Parathyroid adenoma (tissue), 2 donors: ENCODE measurements at regions not wholly inside any gene's neighbourhood (a gene's known extent, or its start where the extent isn't known, plus 50 kb on each side); places are given as distances from the start of the nearest gene placed in this dataset.
A peak's percentile ranks its signal among the peaks of the same experiment; 100 is the strongest.

ENCODE experiments used
- H2AFZ ChIP-seq: fragments of 300-600 bp; sonication (generic); one replicate; pipeline ENCODE4 v1.7.0; 2017; ENCODE audit warnings: antibody characterized with exemption, mild to moderate bottlenecking
- H3K27ac ChIP-seq: fragments of 300-600 bp; sonication (generic); one replicate; pipeline ENCODE4 v1.7.0; 2017
- H3K27me3 ChIP-seq: fragments of 300-600 bp; sonication (generic); one replicate; pipeline ENCODE4 v1.7.0; 2017; ENCODE audit warnings: low read length; ENCODE audit not compliant: control insufficient read depth, insufficient read depth
- H3K36me3 ChIP-seq: fragments of 300-600 bp; sonication (generic); one replicate; pipeline ENCODE4 v1.7.0; 2017; ENCODE audit warnings: low read length; ENCODE audit not compliant: control insufficient read depth, insufficient read depth
- H3K4me1 ChIP-seq: fragments of 300-600 bp; sonication (generic); one replicate; pipeline ENCODE4 v1.7.0; 2017; ENCODE audit warnings: control low read depth
- H3K4me2 ChIP-seq: fragments of 300-600 bp; sonication (generic); one replicate; pipeline ENCODE4 v1.7.0; 2017; ENCODE audit warnings: low read length
- H3K4me3 ChIP-seq: fragments of 300-600 bp; sonication (generic); one replicate; pipeline ENCODE4 v1.7.0; 2017; ENCODE audit warnings: low read depth, low read length
- H3K79me2 ChIP-seq: fragments of 300-600 bp; sonication (generic); one replicate; pipeline ENCODE4 v1.7.0; 2017; ENCODE audit warnings: control low read depth
- H3K9ac ChIP-seq: fragments of 300-600 bp; sonication (generic); one replicate; pipeline ENCODE4 v1.7.0; 2017; ENCODE audit warnings: mild to moderate bottlenecking
- H3K9me3 ChIP-seq: fragments of 300-600 bp; sonication (generic); one replicate; pipeline ENCODE4 v1.7.0; 2017; ENCODE audit warnings: low read length; ENCODE audit not compliant: control insufficient read depth
- TF ChIP-seq, protein P1 (sequence below): fragments of 300-600 bp; sonication (generic); IDR thresholded peaks from one replicate; pipeline ENCODE4 v1.7.0; 2017; ENCODE audit warnings: antibody characterized with exemption, mild to moderate bottlenecking
- donor health status: primary hyperparathyroidism.

DNA sequence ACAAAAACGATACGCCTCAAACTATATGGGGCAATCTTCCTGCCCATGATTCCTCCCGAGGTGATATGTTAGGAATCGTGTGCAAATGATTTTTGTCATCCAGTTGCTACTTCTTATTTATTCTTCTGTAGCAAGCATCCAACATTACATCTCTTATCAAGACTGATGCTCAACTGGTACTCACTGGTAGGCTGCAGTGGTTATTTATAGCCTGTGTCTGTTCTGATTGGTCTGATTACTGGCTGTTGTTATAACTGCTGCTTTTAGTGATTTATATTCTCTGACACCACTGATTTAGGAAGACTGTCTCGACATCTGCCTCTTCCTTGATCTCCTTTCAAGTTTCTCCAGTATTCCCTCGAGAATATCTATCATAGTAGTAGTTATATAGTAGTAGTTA, 165.8 kb downstream of the LARP7 start:
- no peak overlapping the region for H3K27ac ChIP-seq
- H3K4me3 ChIP-seq: no peak overlapping the region
- H3K36me3 ChIP-seq: no peaks in the 10 kb centered on the region
- no peak overlapping the region for H3K9ac ChIP-seq
- H3K79me2 ChIP-seq: no peaks in the 10 kb centered on the region
- H3K4me1 ChIP-seq: no peaks in the 10 kb centered on the region
- TF ChIP-seq, protein P1, sequence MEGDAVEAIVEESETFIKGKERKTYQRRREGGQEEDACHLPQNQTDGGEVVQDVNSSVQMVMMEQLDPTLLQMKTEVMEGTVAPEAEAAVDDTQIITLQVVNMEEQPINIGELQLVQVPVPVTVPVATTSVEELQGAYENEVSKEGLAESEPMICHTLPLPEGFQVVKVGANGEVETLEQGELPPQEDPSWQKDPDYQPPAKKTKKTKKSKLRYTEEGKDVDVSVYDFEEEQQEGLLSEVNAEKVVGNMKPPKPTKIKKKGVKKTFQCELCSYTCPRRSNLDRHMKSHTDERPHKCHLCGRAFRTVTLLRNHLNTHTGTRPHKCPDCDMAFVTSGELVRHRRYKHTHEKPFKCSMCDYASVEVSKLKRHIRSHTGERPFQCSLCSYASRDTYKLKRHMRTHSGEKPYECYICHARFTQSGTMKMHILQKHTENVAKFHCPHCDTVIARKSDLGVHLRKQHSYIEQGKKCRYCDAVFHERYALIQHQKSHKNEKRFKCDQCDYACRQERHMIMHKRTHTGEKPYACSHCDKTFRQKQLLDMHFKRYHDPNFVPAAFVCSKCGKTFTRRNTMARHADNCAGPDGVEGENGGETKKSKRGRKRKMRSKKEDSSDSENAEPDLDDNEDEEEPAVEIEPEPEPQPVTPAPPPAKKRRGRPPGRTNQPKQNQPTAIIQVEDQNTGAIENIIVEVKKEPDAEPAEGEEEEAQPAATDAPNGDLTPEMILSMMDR: no peak
- H3K9me3 ChIP-seq: no peaks in the 10 kb centered on the region
- no peak overlapping the region for H3K4me2 ChIP-seq
- no peaks in the 10 kb centered on the region for H3K27me3 ChIP-seq
- no peak overlapping the region for H2AFZ ChIP-seq

DNA sequence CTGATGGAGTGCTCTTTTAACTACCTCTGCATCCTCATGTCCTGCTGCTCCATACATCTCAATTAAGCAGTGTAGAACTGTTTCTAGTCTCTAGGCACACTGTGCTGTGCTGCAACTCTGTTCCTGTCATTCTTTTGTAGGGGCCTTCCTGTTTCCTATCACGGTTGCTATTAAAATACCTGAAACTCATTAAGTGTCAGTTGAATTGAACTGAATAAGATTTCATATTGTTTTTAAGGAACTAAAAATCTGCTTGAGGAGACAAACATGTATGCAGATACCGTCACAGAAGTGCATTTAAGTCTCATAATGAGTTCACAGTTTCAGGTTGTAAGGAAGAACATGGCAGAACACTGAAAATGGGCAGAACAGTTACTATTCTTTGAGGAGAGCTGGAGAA, 170.1 kb downstream of the LARP7 start:
- Histone ChIP-seq H3K4me1 (no peaks in the 10 kb centered on the region), H2AFZ (no peak overlapping the region), H3K36me3 (no peaks in the 10 kb centered on the region), H3K4me3 (no peak overlapping the region), H3K4me2 (no peak overlapping the region), H3K27ac (no peak overlapping the region), H3K9ac (no peak overlapping the region), H3K79me2 (no peaks in the 10 kb centered on the region), H3K9me3 (no peaks in the 10 kb centered on the region), H3K27me3 (no peaks in the 10 kb centered on the region)
- TF ChIP-seq, protein P1: no peak

DNA sequence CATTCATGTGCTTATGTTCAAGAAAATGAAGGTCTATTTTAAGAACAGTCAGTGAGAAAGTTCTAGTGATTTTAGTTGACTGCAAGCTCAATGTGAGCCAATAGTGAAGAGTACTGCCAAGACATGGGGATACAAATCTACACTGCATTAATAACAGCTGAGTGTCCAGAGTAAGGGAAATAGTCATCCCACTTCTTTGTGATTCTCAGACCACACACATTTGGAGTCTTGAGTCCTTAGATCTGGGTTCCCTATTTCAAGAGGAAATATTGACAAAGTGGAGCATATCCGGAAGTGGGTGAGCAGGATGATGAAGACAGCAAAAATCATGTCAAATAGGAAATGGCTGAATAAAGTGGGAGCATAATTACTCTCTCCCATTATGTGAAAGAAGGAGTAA, 171.1 kb downstream of the LARP7 start:
- Histone ChIP-seq H3K9ac (no peak overlapping the region), H3K27me3 (no peaks in the 10 kb centered on the region), H3K4me2 (no peak overlapping the region), H3K36me3 (no peaks in the 10 kb centered on the region), H3K9me3 (no peaks in the 10 kb centered on the region), H3K27ac (no peak overlapping the region), H3K4me3 (no peak overlapping the region), H3K4me1 (no peaks in the 10 kb centered on the region), H3K79me2 (no peaks in the 10 kb centered on the region), H2AFZ (no peak overlapping the region)
- TF ChIP-seq, protein P1: no peak

DNA sequence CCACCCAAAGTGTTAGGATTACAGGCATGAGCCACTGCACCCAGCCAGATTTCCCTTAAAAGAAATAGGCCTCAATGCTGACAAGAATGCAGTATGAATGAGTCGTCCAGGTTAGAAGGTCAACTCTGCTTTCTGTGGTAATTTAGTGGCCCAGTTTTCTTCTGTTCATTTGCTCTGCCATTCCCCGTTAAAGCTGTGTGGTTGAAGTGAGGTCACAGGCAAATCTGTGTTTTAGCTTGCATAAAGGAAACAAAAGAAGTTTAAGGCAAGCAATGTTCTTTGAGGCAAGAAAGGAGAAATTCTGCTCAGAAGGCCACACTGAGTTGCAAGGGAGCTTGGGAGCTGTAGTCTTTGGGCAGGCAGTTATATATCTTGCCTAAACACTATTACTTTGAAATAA, 176.8 kb downstream of the LARP7 start:
- Histone ChIP-seq H3K27me3 (no peaks in the 10 kb centered on the region), H3K9ac (no peak overlapping the region), H3K4me3 (no peak overlapping the region), H2AFZ (no peak overlapping the region), H3K36me3 (no peaks in the 10 kb centered on the region), H3K79me2 (no peaks in the 10 kb centered on the region), H3K4me1 (no peaks in the 10 kb centered on the region), H3K9me3 (no peaks in the 10 kb centered on the region), H3K4me2 (no peak overlapping the region), H3K27ac (no peak overlapping the region)
- TF ChIP-seq, protein P1: no peak

DNA sequence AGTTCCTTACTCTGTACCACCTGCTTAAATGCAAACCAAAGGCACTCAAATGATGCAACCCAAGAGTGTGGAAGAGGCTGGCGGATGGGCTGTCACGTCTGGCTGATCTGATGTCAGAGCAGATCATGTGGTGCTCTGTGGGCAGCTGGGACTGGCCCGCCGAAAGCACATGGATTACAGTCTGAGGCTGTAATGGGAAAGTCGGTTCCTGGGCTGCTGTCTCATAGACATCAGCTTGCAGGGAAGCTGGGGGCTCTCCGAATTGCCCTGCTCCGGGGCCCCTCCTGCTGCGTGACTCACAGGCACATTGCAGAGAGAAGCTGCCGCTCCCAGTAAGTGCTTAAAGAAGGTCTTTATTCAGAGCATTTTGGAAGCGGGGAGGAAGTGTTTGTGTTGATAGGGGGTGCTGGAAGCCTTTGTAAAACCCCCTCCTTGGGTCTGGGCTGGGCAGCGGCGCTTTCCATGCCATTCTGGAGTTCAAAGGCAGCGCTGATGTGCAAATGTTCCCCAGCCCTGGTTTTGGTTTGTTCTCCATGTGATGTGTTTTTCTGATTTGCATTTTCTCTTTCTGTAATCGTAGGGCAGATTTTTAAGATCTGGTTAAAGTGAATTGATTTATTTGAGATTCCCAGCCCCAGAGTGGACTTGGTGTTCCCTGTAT, 181.1 kb downstream of the LARP7 start:
- Histone ChIP-seq H3K9ac (no peak overlapping the region), H3K9me3 (no peaks in the 10 kb centered on the region), H3K36me3 (no peaks in the 10 kb centered on the region), H3K4me1 (no peaks in the 10 kb centered on the region), H3K4me2 (peak overlapping the region; percentile 65), H3K27ac (no peak overlapping the region), H3K4me3 (peak overlapping the region; percentile 17), H3K79me2 (no peaks in the 10 kb centered on the region), H2AFZ (peak overlapping the region; percentile 69), H3K27me3 (no peaks in the 10 kb centered on the region)
- TF ChIP-seq, protein P1: no peak
